ENCODE measurements at regions not wholly inside any gene's neighbourhood (a gene's known extent, or its start where the extent isn't known, plus 50 kb on each side); places are given as distances from the start of the nearest gene placed in this dataset.
"Not testable (repeated sequence)": the region's sequence is repeated elsewhere in the genome, so short reads cannot be mapped to it uniquely, and the experiment has no call there.

DNA sequence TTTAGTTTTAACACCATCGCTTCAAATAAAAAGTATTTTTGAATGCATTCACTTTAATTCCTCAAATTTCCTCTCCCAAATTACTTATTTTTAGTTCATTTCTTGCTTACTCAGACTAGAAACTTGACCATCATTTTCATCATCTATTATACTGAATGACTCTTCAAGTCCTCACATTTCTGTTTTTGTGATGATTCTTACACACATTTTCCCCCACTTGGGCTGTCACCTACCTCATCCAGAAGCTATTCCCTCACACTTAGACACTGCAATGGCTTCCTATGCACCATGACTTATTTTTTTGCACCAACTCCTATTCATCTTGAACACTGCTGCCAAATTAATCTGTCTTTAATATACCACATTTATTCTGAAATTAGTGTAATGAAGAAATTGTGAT lies 239.6 kb upstream of the DUSP10 start:
- DNase-seq (ENCODE audit: low read depth, low spot score): no peak
- WGBS (ENCODE audit: insufficient coverage, insufficient read length): 100% methylated on average over 1 of the region's 1 CpG
- H3K9me3 ChIP-seq (ENCODE audit: control insufficient read depth, insufficient read depth, low read length): no peaks in the 10 kb centered on the region
- no peaks in the 10 kb centered on the region for H3K27me3 ChIP-seq (ENCODE audit: control insufficient read depth, insufficient read depth, low read length)
- H3K4me1 ChIP-seq (ENCODE audit: control insufficient read depth, insufficient read depth, low read length): no peaks in the 10 kb centered on the region
- H3K4me3 ChIP-seq (ENCODE audit: low read length): no peak overlapping the region
- H3K36me3 ChIP-seq (ENCODE audit: control insufficient read depth, insufficient read depth, low read length): no peaks in the 10 kb centered on the region
- H3K27ac ChIP-seq (ENCODE audit: low read length): no peak overlapping the region

GRCh38 chr1:221979444-221980032 lies 237.6 kb upstream of the DUSP10 start:
- Histone ChIP-seq H3K27ac (ENCODE audit: low read length) (no peak overlapping the region), H3K4me3 (ENCODE audit: low read length) (no peak overlapping the region), H3K36me3 (ENCODE audit: control insufficient read depth, insufficient read depth, low read length) (no peaks in the 10 kb centered on the region), H3K4me1 (ENCODE audit: control insufficient read depth, insufficient read depth, low read length) (no peaks in the 10 kb centered on the region), H3K27me3 (ENCODE audit: control insufficient read depth, insufficient read depth, low read length) (no peaks in the 10 kb centered on the region), H3K9me3 (ENCODE audit: control insufficient read depth, insufficient read depth, low read length) (no peaks in the 10 kb centered on the region)
- DNase-seq (ENCODE audit: low read depth, low spot score): no peak

DNA sequence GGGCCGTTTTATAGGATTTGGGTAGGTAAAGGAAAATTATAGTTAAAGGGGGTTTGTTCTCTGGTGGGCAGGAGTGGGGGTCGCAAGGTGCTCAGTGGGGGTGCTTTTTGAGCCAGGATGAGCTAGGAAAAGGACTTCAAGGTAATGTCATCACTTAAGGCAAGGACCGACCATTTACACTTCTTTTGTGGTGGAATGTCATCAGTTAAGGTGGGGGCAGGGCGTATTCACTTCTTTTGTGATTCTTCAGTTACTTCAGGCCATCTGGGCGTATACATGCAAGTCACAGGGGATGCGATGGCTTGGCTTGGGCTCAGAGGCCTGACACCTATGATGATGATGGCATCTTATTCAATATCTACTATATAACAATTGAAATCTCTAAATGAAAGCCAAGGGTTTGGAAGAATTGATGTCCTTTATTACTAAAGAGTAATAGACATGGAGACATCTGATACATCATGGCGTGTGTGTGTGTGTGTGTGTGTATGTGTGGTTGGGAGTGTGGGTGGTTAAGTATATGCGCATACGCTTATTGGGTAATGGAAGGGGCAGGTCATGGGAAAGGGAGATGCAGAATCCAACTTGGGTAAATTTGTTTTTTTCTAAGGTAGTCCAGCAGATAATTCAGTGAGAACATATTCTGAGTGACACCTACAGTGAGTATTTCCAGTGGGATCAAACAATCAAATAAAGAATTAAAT lies 236.9 kb upstream of the DUSP10 start:
- not testable (repeated sequence) for H3K27ac ChIP-seq (ENCODE audit: low read length); H3K4me3 ChIP-seq (ENCODE audit: low read length); H3K36me3 ChIP-seq (ENCODE audit: control insufficient read depth, insufficient read depth, low read length); H3K27me3 ChIP-seq (ENCODE audit: control insufficient read depth, insufficient read depth, low read length); DNase-seq (ENCODE audit: low read depth, low spot score); H3K9me3 ChIP-seq (ENCODE audit: control insufficient read depth, insufficient read depth, low read length); H3K4me1 ChIP-seq (ENCODE audit: control insufficient read depth, insufficient read depth, low read length)
- WGBS (ENCODE audit: insufficient coverage, insufficient read length): 90% methylated on average over 4 of the region's 9 CpGs

DNA sequence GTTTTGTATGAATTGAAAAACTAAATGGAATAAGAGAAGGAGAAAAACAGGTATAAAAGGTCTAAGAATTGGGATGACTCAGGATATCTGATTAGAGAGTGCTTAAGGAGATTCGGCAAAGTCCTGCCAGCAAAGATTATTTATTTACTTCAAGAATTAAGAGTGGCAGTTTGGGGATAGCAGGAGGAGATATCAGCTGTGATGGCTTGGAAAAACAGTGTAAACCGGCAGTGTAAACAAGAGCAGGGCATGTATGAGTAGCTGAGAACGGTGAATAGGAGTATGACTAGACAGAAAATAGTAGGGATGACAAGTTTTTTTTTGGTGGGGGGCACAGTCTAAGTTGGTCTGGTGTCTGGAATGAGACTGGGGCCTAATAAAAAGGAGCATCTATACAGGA lies 231.9 kb upstream of the DUSP10 start:
- not testable (repeated sequence) for DNase-seq (ENCODE audit: low read depth, low spot score); H3K36me3 ChIP-seq (ENCODE audit: control insufficient read depth, insufficient read depth, low read length); H3K9me3 ChIP-seq (ENCODE audit: control insufficient read depth, insufficient read depth, low read length); H3K4me1 ChIP-seq (ENCODE audit: control insufficient read depth, insufficient read depth, low read length); H3K27ac ChIP-seq (ENCODE audit: low read length); H3K27me3 ChIP-seq (ENCODE audit: control insufficient read depth, insufficient read depth, low read length); H3K4me3 ChIP-seq (ENCODE audit: low read length)
- WGBS (ENCODE audit: insufficient coverage, insufficient read length): no CpG with 5 or more reads among the region's 3 CpGs

GRCh38 chr1:221972276-221973235 lies 230.7 kb upstream of the DUSP10 start:
- Histone ChIP-seq H3K36me3 (ENCODE audit: control insufficient read depth, insufficient read depth, low read length) (no peaks in the 10 kb centered on the region), H3K4me1 (ENCODE audit: control insufficient read depth, insufficient read depth, low read length) (0 out of 2 replicates have a peak, but pooled peaks cover 1% of the 10 kb centered on the region), H3K4me3 (ENCODE audit: low read length) (no peak overlapping the region), H3K27ac (ENCODE audit: low read length) (no peak overlapping the region), H3K27me3 (ENCODE audit: control insufficient read depth, insufficient read depth, low read length) (no peaks in the 10 kb centered on the region), H3K9me3 (ENCODE audit: control insufficient read depth, insufficient read depth, low read length) (no peaks in the 10 kb centered on the region)
- no peak for DNase-seq (ENCODE audit: low read depth, low spot score)
- no CpG with 5 or more reads among the region's 10 CpGs for WGBS (ENCODE audit: insufficient coverage, insufficient read length)

DNA sequence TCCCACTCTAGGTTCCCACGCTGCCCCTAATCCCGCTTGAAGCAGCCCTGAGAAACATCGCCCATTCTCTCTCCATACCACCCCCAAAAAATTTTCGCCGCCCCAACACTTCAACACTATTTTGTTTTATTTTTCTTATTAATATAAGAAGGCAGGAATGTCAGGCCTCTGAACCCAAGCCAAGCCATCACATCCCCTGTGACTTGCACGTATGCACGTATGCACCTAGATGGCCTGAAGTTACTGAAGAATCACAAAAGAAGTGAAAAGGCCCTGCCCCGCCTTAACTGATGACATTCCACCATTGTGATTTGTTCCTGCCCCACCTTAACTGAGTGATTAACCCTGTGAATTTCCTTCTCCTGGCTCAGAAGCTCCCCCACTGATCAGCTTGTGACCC lies 229.1 kb upstream of the DUSP10 start:
- H3K27ac ChIP-seq (ENCODE audit: low read length); H3K4me3 ChIP-seq (ENCODE audit: low read length); H3K4me1 ChIP-seq (ENCODE audit: control insufficient read depth, insufficient read depth, low read length); H3K36me3 ChIP-seq (ENCODE audit: control insufficient read depth, insufficient read depth, low read length); H3K27me3 ChIP-seq (ENCODE audit: control insufficient read depth, insufficient read depth, low read length); H3K9me3 ChIP-seq (ENCODE audit: control insufficient read depth, insufficient read depth, low read length); DNase-seq (ENCODE audit: low read depth, low spot score): not testable (repeated sequence)
- whole genome bisulfite sequencing (ENCODE audit: insufficient coverage, insufficient read length): no CpG with 5 or more reads among the region's 8 CpGs

DNA sequence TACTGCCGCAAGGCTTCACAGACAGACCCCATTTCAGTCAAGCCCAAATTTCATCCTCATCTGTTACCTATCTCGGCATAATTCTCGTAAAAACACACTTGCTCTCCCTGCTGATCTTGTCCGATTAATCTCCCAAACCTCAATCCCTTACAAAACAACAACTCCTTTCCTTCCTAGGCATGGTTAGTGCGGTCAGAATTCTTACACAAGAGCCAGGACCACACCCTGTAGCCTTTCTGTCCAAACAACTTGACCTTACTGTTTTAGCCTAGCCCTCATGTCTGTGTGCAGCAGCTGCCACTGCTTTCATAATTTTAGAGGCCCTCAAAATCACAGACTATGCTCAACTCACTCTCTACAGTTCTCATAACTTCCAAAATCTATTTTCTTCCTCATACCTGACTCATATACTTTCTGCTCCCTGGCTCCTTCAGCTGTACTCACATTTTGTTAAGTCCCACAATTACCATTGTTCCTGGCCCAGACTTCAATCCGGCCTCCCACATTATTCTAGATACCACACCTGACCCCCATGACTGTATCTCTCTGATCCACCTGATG lies 227.5 kb upstream of the DUSP10 start:
- H3K27me3 ChIP-seq (ENCODE audit: control insufficient read depth, insufficient read depth, low read length); H3K4me1 ChIP-seq (ENCODE audit: control insufficient read depth, insufficient read depth, low read length); DNase-seq (ENCODE audit: low read depth, low spot score); H3K36me3 ChIP-seq (ENCODE audit: control insufficient read depth, insufficient read depth, low read length); H3K4me3 ChIP-seq (ENCODE audit: low read length); H3K27ac ChIP-seq (ENCODE audit: low read length); H3K9me3 ChIP-seq (ENCODE audit: control insufficient read depth, insufficient read depth, low read length): not testable (repeated sequence)
- no CpG with 5 or more reads among the region's 6 CpGs for WGBS (ENCODE audit: insufficient coverage, insufficient read length)

- DNase-seq (ENCODE audit: low read depth, low spot score); H3K27ac ChIP-seq (ENCODE audit: low read length): not testable (repeated sequence)
These were observed 225.6 kb upstream of the DUSP10 start for GRCh38 chr1:221967538-221967937.

GRCh38 chr1:221966888-221967287 lies 225.0 kb upstream of the DUSP10 start:
- not testable (repeated sequence) for H3K36me3 ChIP-seq (ENCODE audit: control insufficient read depth, insufficient read depth, low read length); H3K27ac ChIP-seq (ENCODE audit: low read length); H3K27me3 ChIP-seq (ENCODE audit: control insufficient read depth, insufficient read depth, low read length); H3K9me3 ChIP-seq (ENCODE audit: control insufficient read depth, insufficient read depth, low read length); H3K4me3 ChIP-seq (ENCODE audit: low read length); DNase-seq (ENCODE audit: low read depth, low spot score); H3K4me1 ChIP-seq (ENCODE audit: control insufficient read depth, insufficient read depth, low read length)
- no CpG with 5 or more reads among the region's 7 CpGs for WGBS (ENCODE audit: insufficient coverage, insufficient read length)

More at GRCh38 chr1:221967538-221967937, 225.6 kb upstream of the DUSP10 start:
- H3K9me3 ChIP-seq (ENCODE audit: control insufficient read depth, insufficient read depth, low read length); H3K27me3 ChIP-seq (ENCODE audit: control insufficient read depth, insufficient read depth, low read length); H3K4me3 ChIP-seq (ENCODE audit: low read length); H3K4me1 ChIP-seq (ENCODE audit: control insufficient read depth, insufficient read depth, low read length); H3K36me3 ChIP-seq (ENCODE audit: control insufficient read depth, insufficient read depth, low read length): not testable (repeated sequence)
- no CpG with 5 or more reads among the region's 9 CpGs for WGBS (ENCODE audit: insufficient coverage, insufficient read length)

GRCh38 chr1:221965891-221966290 lies 224.0 kb upstream of the DUSP10 start:
- not testable (repeated sequence) for H3K27me3 ChIP-seq (ENCODE audit: control insufficient read depth, insufficient read depth, low read length); H3K27ac ChIP-seq (ENCODE audit: low read length); H3K4me3 ChIP-seq (ENCODE audit: low read length); H3K36me3 ChIP-seq (ENCODE audit: control insufficient read depth, insufficient read depth, low read length); DNase-seq (ENCODE audit: low read depth, low spot score); H3K9me3 ChIP-seq (ENCODE audit: control insufficient read depth, insufficient read depth, low read length); H3K4me1 ChIP-seq (ENCODE audit: control insufficient read depth, insufficient read depth, low read length)
- no CpG with 5 or more reads among the region's 6 CpGs for WGBS (ENCODE audit: insufficient coverage, insufficient read length)

All from iPS DF 6.9 (cell line).